ENCODE measurements at regions not wholly inside any gene's neighbourhood (a gene's known extent, or its start where the extent isn't known, plus 50 kb on each side); places are given as distances from the start of the nearest gene placed in this dataset.
"Not testable (repeated sequence)": the region's sequence is repeated elsewhere in the genome, so short reads cannot be mapped to it uniquely, and the experiment has no call there.

DNA sequence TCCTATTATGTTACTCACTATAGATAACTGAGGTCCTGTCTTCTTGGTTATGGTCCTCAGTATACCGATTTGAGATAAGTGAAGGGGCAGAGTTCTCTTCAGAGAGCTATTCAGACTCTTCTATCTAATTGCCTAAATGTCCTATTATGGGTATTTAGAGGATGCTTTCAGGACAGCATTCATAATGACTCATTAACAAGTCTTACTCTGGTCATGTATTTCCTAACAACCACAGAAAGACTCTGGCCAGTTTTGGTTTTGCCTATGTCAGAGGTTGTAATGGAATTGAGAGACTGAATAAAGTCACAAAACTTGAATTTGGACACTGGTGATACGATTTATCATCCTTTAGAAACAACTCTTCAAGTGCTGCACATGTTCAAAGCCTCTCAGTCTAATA, 1233.0 kb downstream of the JRKL start:
- H3K4me3 Mint-ChIP-seq (ENCODE audit: low read depth): no peak overlapping the region
- no peak for DNase-seq (ENCODE audit: low spot score, unreplicated experiment)
- TF ChIP-seq, protein P1, sequence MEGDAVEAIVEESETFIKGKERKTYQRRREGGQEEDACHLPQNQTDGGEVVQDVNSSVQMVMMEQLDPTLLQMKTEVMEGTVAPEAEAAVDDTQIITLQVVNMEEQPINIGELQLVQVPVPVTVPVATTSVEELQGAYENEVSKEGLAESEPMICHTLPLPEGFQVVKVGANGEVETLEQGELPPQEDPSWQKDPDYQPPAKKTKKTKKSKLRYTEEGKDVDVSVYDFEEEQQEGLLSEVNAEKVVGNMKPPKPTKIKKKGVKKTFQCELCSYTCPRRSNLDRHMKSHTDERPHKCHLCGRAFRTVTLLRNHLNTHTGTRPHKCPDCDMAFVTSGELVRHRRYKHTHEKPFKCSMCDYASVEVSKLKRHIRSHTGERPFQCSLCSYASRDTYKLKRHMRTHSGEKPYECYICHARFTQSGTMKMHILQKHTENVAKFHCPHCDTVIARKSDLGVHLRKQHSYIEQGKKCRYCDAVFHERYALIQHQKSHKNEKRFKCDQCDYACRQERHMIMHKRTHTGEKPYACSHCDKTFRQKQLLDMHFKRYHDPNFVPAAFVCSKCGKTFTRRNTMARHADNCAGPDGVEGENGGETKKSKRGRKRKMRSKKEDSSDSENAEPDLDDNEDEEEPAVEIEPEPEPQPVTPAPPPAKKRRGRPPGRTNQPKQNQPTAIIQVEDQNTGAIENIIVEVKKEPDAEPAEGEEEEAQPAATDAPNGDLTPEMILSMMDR (IDR thresholded peaks at IDR 0.05; ENCODE audit: unreplicated experiment): no peak
- no peaks in the 10 kb centered on the region for H3K27me3 Mint-ChIP-seq
- no peaks in the 10 kb centered on the region for H3K36me3 Mint-ChIP-seq (ENCODE audit: insufficient read depth)
- no peaks in the 10 kb centered on the region for H3K4me1 Mint-ChIP-seq (ENCODE audit: low read depth)
- H3K9me3 Mint-ChIP-seq (ENCODE audit: low read depth): no peaks in the 10 kb centered on the region
- no peak overlapping the region for H3K27ac Mint-ChIP-seq

- H3K27me3 Mint-ChIP-seq; H3K4me3 Mint-ChIP-seq (ENCODE audit: low read depth); H3K27ac Mint-ChIP-seq; H3K36me3 Mint-ChIP-seq (ENCODE audit: insufficient read depth); DNase-seq (ENCODE audit: low spot score, unreplicated experiment): not testable (repeated sequence)
- H3K9me3 Mint-ChIP-seq (ENCODE audit: low read depth): peaks cover 19% of the 10 kb centered on the region
- peaks cover 16% of the 10 kb centered on the region for H3K4me1 Mint-ChIP-seq (ENCODE audit: low read depth)
These were observed 1246.9 kb downstream of the JRKL start for GRCh38 chr11:97636741-97637140.

DNA sequence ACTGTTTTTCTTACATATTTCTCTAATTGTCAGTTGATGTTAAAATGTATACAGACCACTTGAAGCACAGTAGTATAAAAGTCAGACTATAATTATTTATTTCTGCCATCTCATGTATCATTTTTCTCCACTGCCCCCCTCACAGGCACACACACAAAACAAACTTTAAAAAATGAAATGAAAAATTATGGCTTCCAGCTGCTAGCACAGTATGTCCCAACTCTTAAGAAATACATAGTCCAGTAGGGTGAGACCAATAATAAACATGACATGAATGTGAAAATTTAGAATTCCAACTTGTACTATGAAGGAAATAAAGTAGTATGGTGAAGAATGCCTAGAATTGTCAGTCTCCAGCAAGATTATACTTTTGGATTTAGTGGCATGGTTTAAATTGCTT, 1247.9 kb downstream of the JRKL start:
- TF ChIP-seq, protein P1 (IDR thresholded peaks at IDR 0.05; ENCODE audit: unreplicated experiment): no peak
- H3K4me1 Mint-ChIP-seq (ENCODE audit: low read depth): peaks cover 16% of the 10 kb centered on the region
- H3K27me3 Mint-ChIP-seq: no peaks in the 10 kb centered on the region
- H3K36me3 Mint-ChIP-seq (ENCODE audit: insufficient read depth): peaks cover 1% of the 10 kb centered on the region
- no peak overlapping the region for H3K4me3 Mint-ChIP-seq (ENCODE audit: low read depth)
- H3K9me3 Mint-ChIP-seq (ENCODE audit: low read depth): peaks cover 19% of the 10 kb centered on the region
- DNase-seq (ENCODE audit: low spot score, unreplicated experiment): no peak
- no peak overlapping the region for H3K27ac Mint-ChIP-seq

GRCh38 chr11:97638641-97639224, 1248.9 kb downstream of the JRKL start:
- no peak overlapping the region for H3K27ac Mint-ChIP-seq
- no peak for DNase-seq (ENCODE audit: low spot score, unreplicated experiment)
- no peaks in the 10 kb centered on the region for H3K27me3 Mint-ChIP-seq
- TF ChIP-seq, protein P1 (IDR thresholded peaks at IDR 0.05; ENCODE audit: unreplicated experiment): no peak
- peaks cover 1% of the 10 kb centered on the region for H3K36me3 Mint-ChIP-seq (ENCODE audit: insufficient read depth)
- H3K9me3 Mint-ChIP-seq (ENCODE audit: low read depth): peaks cover 19% of the 10 kb centered on the region
- H3K4me3 Mint-ChIP-seq (ENCODE audit: low read depth): no peak overlapping the region
- peaks cover 16% of the 10 kb centered on the region for H3K4me1 Mint-ChIP-seq (ENCODE audit: low read depth)

DNA sequence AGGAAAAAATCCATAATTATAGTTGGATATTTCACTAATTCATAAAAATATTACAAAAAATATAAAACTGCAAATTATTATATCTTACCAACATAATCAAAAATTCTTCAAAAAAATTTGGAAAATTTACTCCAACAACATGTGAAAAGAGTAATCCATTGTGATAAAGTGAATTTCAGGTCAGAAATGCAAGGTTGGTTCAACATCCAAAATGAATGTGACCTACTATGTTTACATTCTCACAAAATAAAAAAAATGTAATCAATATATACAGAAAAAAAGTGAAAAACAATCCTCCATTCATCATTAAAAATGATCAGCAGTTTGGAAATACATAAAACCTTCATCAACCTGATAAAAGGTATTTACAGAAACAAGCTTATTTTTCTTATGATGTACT, 1252.2 kb downstream of the JRKL start:
- Mint-ChIP-seq H3K27me3 (no peaks in the 10 kb centered on the region), H3K36me3 (ENCODE audit: insufficient read depth) (no peaks in the 10 kb centered on the region), H3K9me3 (ENCODE audit: low read depth) (peaks cover 16% of the 10 kb centered on the region), H3K27ac (no peak overlapping the region), H3K4me1 (ENCODE audit: low read depth) (peaks cover 5% of the 10 kb centered on the region), H3K4me3 (ENCODE audit: low read depth) (no peak overlapping the region)
- DNase-seq (ENCODE audit: low spot score, unreplicated experiment): no peak
- TF ChIP-seq, protein P1 (IDR thresholded peaks at IDR 0.05; ENCODE audit: unreplicated experiment): no peak

DNA sequence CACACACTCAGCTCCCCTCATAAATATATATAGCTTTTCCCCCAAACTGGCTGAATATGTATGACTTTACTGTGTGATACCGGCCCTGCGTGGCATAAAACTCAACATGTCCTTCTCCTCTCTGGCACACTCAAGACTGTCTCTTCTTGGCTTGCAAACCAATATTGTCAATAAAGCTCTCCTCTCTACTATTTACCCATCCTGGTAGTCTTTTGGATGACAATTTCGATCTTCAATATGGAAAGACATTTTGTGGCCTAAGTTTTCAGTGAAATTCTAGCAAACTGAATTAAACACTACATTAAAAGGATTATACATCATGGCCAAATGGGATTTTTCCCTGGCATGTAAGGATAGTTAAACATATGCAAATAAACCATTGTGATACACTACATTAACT, 1255.9 kb downstream of the JRKL start:
- Mint-ChIP-seq H3K27ac (no peak overlapping the region), H3K36me3 (ENCODE audit: insufficient read depth) (no peaks in the 10 kb centered on the region), H3K9me3 (ENCODE audit: low read depth) (peaks cover 29% of the 10 kb centered on the region), H3K4me3 (ENCODE audit: low read depth) (no peak overlapping the region), H3K4me1 (ENCODE audit: low read depth) (peaks cover 3% of the 10 kb centered on the region), H3K27me3 (no peaks in the 10 kb centered on the region)
- TF ChIP-seq, protein P1 (IDR thresholded peaks at IDR 0.05; ENCODE audit: unreplicated experiment): no peak
- DNase-seq (ENCODE audit: low spot score, unreplicated experiment): no peak

Data from progenitor cell of endocrine pancreas (in vitro differentiated cells).